Skin of body (tissue), 1 donor: ENCODE measurements at regions not wholly inside any gene's neighbourhood (a gene's known extent, or its start where the extent isn't known, plus 50 kb on each side); places are given as distances from the start of the nearest gene placed in this dataset.
A peak's percentile ranks its signal among the peaks of the same experiment; 100 is the strongest.
"Not testable (repeated sequence)": the region's sequence is repeated elsewhere in the genome, so short reads cannot be mapped to it uniquely, and the experiment has no call there.

Experiments used
- DNase-seq: peaks from one replicate; lab custom pipeline; 2025; lab: John Stamatoyannopoulos, UW

GRCh38 chr9:85487872-85488271 lies 253.9 kb downstream of the AGTPBP1 start:
- no peak for DNase-seq

- no peak for DNase-seq
Observed at GRCh38 chr9:85484235-85484634, 257.5 kb downstream of the AGTPBP1 start.

- no peak for DNase-seq
Observed at GRCh38 chr9:85483208-85483607, 258.5 kb downstream of the AGTPBP1 start.

- no peak for DNase-seq
Observed at GRCh38 chr9:85479305-85479704, 262.4 kb downstream of the AGTPBP1 start.

GRCh38 chr9:85478847-85479246 lies 262.9 kb downstream of the AGTPBP1 start:
- DNase-seq: no peak

GRCh38 chr9:85474896-85475295 lies 266.9 kb downstream of the AGTPBP1 start:
- DNase-seq: not testable (repeated sequence)

GRCh38 chr9:85471791-85472190 lies 270.0 kb downstream of the AGTPBP1 start:
- DNase-seq: no peak

- no peak for DNase-seq
Observed at GRCh38 chr9:85469041-85469440, 272.7 kb downstream of the AGTPBP1 start.

GRCh38 chr9:85466834-85467233 lies 274.9 kb downstream of the AGTPBP1 start:
- no peak for DNase-seq

GRCh38 chr9:85458114-85458864 lies 283.5 kb downstream of the AGTPBP1 start:
- not testable (repeated sequence) for DNase-seq

GRCh38 chr9:85453850-85454249 lies 287.9 kb downstream of the AGTPBP1 start:
- DNase-seq: peak; percentile 22

GRCh38 chr9:85452841-85453240 lies 288.9 kb downstream of the AGTPBP1 start:
- no peak for DNase-seq

- no peak for DNase-seq
Observed at GRCh38 chr9:85451680-85452079, 290.1 kb downstream of the AGTPBP1 start.

GRCh38 chr9:85445887-85446286 lies 295.9 kb downstream of the AGTPBP1 start:
- DNase-seq: no peak

GRCh38 chr9:85444243-85444642 lies 297.5 kb downstream of the AGTPBP1 start:
- DNase-seq: no peak

GRCh38 chr9:85443190-85443598 lies 298.6 kb downstream of the AGTPBP1 start:
- DNase-seq: no peak

- DNase-seq: no peak
Observed at GRCh38 chr9:85439791-85440190, 302.0 kb downstream of the AGTPBP1 start.

- DNase-seq: not testable (repeated sequence)
Observed at GRCh38 chr9:85433956-85434355, 307.8 kb downstream of the AGTPBP1 start.

GRCh38 chr9:85433551-85433950 lies 308.2 kb downstream of the AGTPBP1 start:
- not testable (repeated sequence) for DNase-seq

GRCh38 chr9:85433046-85433445 lies 308.7 kb downstream of the AGTPBP1 start:
- no peak for DNase-seq

GRCh38 chr9:85432599-85432998 lies 309.2 kb downstream of the AGTPBP1 start:
- no peak for DNase-seq

GRCh38 chr9:85431339-85432102 lies 310.2 kb downstream of the AGTPBP1 start:
- DNase-seq: peak; percentile 61
